HG02763 (cell line): ENCODE measurements at regions not wholly inside any gene's neighbourhood (a gene's known extent, or its start where the extent isn't known, plus 50 kb on each side); places are given as distances from the start of the nearest gene placed in this dataset.
"Not testable (repeated sequence)": the region's sequence is repeated elsewhere in the genome, so short reads cannot be mapped to it uniquely, and the experiment has no call there.

ENCODE experiments used
- ATAC-seq: cut with Tn5 transposase; IDR thresholded peaks from one replicate; pipeline ENCODE4 v1.9.1; 2021; ENCODE audit warnings: mild to moderate bottlenecking, moderate library complexity; ENCODE audit not compliant: unreplicated experiment

DNA sequence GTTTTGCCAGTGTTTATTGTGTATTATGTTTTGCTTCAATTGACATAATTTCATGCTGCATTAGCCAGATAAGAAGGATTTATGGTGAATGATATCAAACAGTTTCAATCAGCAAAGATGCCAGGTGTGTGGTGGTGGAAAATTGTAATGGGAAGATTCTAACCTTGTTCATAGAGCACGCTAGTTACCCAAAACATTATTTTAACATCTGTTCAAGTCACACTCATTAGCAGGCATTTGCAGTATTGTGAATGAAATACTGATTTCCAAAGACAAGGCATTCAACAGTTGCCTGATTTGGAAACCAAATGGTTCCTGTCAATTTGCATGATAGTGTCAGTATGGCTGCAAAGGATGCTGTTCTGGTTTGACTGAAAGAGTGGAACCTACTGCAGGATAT is 129.7 kb downstream of the EPC1 start:
- no peak for ATAC-seq

DNA sequence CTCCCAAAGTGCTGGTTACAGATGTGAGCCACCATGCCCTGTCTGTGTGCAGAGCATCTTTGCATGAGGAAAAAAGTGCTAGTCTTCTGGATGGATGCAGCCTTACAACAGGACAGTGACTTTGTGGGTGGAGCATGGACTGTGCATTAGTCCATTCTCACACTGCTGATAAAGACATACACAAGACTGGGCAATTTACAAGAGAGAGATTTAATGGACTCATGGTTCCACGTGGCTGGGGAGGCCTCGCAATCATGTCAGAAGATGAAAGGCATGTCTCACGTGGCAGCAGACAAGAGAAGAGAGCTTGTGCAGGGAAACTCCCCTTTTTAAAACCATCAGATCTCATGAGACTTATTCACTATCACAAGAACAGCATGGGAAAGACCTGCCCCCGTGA is 133.1 kb downstream of the EPC1 start:
- ATAC-seq, result not testable (repeated sequence)

DNA sequence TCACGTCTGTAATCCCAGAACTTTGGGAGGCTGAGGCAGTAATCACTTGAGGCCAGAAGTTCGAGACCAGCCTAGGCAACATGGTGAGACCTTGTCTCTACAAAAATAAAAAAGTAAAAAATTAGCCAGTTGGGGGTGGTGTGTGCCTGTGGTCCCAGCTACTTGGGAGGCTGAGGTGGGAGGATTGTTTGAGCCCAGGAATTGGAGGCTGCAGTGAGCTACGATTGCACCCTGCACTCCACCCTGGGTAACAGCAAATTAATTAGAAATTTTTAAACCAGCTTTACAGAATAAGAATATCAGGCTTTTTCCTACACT is 136.0 kb downstream of the EPC1 start:
- no peak for ATAC-seq

DNA sequence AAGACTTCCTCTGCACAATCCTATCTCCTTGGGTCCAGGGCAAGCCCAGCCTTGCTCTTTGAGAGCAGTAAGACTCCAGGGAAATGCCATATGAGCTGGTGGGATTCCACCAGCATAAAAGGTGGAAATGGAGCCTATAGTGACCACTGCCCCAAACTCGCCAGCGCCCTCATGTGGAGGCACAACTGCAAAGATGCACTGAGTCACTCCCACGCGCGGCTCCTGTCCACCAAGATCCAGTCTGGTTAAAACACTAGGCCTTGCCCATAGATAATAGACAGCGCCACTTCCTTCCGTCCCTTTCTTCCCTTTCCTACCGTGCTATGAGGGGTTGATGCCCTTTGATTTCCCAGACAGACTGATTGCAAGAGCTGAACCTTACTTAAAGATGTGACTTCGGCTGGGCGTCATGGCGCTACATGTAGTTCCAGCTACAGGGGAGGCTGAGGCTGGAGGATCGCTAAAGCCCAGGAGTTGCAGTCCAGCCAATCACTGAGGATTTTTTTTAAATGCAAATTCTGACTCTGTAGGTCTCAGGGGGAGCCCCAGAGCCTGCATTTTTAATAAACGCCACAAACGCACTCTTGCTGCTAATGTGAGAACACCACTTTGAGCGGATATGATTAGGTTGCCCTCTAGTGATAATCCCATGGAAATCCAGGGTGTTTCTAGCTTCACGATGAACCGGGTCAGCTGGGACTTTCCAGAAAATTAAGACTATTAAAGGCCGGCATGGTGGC is 136.5 kb downstream of the EPC1 start:
- ATAC-seq, result no peak

DNA sequence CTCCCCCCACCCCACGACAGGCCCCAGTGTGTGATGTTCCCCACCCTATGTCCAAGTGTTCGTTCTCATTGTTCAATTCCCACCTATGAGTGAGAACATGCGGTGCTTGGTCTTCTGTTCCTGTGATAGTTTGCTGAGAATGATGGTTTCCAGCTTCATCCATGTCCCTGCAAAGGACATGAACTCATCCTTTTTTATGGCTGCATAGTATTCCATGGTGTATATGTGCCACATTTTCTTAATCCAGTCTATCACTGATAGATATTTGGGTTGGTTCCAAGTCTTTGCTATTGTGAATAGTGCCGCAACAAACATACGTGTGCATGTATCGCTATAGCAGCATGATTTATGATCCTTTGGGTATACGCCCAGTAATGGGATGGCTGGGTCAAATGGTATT is 139.0 kb downstream of the EPC1 start:
- ATAC-seq, result not testable (repeated sequence)

DNA sequence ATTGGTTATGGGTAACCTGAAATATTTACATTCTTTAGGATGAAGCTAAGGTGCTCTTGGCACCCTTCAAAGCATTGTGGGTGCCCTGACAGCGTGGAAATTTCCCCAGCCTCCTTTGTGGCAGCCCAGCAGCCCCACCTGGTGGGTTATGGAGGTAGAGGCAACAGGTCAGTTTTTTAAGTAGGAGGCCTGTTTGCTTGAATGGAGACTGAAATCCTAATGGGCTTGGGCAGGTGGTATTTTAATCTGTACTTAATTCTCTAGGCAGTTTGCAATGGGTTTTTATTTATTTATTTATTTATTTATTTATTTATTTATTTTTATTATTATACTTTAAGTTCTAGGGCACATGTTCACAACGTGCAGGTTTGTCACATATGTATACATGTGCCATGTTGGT is 139.4 kb downstream of the EPC1 start:
- peak; percentile 67 for ATAC-seq

DNA sequence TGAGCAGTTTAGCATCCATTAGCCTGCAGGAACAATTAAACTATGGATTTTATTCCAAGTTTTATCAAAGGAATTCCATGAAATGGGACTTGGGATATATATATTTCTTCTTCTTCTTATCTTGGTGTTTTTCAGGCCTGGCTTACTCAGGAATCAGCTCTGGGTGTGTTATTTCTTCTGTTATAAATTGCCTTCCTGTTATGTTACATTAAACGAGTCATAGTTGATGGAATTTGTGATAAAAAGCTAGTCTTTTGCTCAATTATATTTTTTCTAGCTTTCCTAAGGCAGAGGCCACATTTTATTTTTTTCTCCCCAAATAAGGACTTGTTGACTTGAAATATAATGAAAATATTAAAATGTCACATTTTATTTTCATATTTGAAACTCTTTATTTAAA is 141.3 kb downstream of the EPC1 start:
- no peak for ATAC-seq

DNA sequence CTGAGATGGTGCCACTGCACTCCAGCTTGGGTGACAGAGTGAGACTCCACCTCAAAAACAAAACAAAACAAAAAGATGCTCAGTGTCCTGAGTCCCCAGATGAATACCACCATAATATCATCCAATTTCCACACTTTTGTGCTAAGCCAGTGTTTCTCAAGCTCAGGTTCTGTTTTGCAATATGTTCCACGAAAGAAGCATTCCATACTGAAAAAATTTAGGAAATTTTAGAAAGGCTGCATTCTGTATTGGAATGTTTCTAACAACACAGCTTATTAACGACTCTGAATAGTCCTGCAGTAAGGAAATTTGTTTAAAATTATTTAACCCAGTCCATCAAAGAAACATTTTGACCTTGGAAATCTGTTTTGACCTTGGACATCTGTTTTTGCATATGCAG is 142.4 kb downstream of the EPC1 start:
- no peak for ATAC-seq

DNA sequence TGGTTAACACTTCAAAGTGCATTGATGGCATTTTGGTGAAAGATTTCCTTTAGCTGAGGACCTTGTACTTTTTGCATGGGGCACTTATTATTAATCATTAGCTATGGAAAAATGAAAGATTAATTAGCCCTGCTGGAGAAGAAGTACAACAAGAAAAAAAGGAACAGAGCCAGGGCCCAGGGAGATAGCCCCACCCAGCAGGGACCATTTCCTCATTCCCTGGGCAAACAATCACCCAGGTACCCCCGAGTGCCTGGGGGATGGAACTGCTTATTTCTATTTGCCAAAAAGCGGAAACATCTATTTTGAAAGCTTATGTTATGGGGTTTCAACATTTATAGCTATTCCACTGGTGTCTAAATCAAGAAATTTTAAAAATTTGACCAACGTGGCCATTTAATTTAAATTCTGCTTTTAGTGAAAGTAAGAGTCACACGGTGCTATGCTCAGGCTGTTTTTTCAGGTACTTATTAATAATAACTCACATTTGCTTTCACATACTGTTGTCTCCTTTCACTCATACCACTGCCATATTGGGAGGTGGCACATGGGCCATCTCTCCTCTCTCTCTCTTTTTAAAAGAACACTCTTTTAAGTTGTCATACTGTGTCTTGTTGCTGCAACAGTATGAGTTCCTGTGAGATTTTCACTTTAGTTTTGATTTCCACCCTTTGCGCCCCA is 143.6 kb upstream of the KIF5B start:
- ATAC-seq, result no peak

DNA sequence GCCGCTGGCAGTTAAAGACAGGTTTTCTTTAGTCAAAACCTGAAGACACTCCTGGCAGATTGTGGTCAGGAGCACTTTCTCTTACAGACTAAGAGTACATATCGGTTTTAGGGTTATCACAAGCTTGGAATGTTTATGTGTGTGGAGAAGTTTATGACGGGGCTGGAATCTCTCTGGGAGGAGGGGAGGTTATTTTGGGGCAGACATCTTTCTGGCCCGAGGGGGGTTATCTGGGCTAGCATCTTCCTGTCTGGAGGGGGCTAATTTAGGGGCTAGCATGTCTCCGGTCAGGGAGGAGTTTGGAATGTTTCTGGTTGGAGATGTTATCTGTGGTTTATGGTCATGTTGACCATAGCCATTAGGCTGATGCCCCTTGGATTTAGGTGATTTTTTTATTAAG is 141.2 kb upstream of the KIF5B start:
- ATAC-seq, result no peak

DNA sequence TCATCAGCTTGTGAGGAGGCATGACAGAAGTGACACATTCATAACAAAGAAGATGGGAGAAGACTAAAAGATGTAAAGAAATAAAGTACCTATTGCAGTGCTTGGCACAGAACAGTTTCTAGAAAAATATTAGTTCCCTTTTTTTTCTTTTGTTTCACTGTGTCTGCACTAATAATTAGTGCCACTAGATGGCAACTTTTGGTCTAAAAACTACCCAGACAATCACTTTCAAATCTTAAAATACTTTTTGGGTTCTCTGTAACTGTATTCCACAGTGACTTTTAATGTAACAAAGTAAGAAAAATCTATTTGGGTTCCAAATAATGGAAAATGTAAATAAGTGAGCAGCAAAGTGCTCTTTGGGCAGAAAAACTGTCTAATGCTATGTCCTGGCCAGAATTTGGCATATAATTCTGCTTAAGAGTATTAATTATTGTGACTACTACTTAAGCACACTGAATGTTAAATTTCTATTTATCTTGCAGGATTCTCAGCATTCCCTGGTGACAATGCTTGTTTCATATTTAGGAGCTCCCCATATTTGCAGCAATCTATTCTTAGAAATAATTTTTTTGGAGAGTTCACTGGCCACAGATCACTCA is 134.8 kb upstream of the KIF5B start:
- ATAC-seq, result no peak

DNA sequence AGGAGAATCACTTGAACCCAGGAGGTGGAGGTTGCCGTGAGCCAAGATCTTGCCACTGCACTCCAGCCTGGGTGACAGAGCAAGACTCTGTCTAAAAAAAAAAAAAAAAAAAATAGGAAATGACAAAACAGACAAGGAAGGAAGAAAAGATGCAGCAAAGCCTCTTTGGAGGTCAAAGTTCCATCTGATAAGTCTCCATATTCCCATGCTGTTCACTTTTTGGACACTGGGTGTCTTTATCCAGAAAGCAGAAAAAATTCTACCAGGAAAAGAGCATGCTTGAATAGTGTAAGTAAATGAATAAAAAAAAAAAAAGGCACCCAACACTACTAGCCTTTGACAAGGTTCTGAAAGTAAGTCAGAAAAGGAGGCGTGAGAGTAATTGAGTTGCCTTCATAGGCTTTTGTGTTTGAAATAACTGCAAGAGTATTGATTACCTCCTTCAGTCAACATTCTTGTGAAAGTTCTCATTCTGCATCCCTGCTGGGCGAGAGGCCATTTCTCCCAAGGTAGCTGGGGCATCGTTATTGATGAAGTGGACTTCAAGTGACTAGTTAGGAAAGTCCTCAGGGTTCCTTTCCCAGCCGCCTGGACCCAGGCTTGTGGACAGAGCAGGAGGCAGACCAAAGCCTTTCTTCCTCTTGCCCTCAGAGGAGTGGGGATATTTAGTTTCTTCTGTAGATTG is 133.3 kb upstream of the KIF5B start:
- ATAC-seq, result no peak

DNA sequence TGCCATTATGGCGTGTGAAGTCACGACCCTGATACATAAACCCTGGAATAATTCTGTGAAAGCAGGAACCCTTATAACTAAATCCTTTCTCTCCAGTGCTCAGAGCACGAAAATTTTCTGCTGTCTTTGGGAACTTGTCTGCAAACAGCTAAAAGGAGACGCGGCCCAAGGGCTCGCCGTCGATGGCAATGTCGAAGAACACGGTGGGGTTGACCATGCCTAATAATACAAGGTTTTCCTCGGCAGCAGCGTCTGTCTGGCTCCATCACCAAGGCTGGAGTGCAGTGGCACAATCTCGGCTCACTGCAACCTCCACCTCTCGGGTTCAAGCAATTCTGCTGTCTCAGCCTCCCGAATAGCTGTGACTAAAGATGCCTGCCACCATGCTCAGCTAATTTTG is 132.4 kb upstream of the KIF5B start:
- not testable (repeated sequence) for ATAC-seq

DNA sequence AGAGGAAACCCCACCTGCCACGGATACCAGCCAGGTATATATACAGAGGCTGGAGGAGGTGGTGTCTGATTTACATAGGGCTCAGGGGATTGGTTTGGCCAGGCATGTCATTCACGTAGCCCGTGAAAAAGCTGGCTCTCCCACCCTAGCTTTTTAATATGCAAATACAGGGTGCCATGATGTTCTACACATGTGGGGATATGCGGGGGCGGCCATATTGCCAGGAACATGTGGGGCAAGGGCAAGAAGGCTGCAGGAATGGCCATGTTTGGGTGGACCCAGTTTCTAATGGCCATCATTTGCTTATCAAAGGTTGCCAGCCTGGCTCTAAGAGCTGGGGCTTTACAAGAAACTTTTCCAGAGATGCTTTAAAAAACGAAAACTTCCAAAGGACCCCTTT is 131.5 kb upstream of the KIF5B start:
- ATAC-seq, result no peak

DNA sequence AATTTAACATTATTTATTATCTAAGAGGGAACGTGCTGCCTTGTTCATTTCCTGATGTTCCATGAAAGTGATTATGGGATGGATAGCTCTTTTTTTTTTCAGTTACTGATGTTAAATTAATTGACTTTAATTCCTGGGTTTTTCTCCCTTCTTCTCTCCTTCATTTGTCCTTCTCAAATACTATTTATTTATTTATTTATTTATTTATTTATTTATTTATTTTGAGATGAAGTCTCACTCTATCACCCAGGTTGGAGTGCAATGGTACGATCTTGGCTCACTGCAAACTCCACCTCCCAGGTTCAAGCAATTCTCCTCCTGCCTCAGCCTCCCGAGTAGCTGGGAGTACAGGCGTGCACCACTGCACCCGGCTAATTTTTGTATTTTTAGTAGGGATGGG is 127.4 kb upstream of the KIF5B start:
- ATAC-seq, result not testable (repeated sequence)

DNA sequence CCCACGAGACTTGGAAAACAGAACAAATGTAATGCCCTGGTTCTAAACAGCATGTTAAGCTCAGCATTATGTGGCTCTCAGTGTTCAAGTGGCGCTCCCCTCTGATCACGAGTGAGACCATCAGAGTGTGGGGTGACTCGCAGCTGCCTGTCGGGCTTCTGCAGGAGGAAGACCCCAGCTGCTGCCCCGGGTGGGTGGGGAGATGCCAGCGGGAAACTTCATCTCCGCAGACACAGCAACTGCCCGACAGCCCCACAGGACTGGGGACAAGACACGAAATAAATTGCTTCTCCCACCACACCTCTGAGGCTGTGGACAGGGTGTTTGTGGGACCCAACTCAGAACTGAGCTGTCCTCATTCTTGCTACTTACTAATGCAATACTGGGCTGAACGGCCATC is 126.3 kb upstream of the KIF5B start:
- no peak for ATAC-seq

DNA sequence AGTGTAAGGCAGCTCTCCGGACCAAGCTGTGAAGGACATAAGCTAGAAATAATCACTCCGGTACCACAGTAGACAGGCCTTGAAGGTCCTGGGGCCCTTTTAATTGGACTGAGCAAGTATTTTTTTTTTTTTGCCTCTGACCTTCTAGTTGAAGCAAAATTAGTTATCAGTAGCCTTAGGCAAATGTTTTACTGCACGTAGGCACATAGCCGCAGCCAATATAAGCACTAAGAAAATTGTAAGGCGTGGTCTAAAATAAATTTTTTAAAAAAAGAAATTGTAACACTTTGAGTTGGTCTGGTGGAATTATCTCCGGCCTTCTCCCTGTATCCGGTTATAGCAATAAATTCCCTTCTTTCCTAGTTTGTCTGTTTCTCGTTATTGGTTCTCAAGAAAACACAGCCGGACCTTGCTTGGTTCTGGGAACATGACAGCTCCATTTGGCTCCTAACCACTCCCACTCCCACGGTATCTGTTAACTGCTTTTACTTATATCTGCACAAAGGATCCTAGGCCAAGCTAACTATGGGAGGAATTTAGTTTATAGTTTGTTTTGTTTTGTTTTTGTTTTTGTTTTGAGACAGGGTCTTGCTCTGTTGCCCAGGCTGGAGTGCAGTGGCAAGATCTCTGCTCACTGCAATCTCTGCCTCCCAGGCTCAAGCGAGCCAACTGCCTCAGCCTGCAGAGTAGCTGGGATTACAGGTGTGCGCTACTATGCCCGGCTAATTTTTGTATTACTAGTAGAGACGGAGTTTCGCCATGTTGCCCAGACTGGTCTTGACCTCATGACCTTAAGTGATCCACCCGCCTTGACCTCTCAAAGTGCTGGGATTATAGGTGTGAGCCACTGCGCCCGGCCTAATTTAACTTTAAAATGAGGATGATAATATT is 124.4 kb upstream of the KIF5B start:
- ATAC-seq, result no peak

DNA sequence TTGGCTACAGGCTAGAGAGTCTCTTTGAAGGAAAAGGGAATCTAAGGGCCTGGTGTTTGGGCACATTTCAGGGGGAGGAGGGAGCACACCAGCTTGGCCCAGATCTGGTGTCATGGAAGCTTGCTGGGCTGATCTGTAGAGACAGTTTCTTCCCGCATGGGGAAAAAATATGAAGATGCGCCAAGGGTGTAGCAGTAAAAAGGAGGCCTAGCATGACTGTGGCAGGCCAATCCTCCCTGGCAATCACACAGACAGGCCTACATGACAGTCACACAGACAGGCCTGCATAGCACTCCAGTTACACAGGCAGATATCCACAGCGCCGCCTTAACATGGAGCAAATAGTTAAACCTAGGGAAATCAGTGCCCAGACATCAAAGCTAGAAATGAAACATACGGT is 123.6 kb upstream of the KIF5B start:
- ATAC-seq, result no peak

DNA sequence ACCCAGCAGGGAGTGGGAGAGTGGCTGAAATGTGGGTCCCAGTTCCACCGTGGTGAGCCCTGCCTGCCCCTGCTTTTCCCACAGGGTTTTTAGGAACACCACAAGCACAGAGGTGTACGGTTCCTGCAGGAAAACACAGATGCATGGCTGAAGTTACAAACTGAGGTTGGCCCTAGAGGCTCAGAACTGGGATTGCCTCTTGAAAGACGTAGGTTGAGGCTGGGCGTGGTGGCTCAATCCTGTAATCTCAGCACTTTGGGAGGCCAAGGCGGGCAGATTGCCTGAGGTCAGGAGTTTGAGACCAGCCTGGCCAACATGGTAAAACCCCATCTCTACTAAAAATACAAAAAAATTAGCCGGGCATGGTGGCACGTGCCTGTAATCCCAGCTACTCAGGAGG is 121.4 kb upstream of the KIF5B start:
- ATAC-seq, result not testable (repeated sequence)

DNA sequence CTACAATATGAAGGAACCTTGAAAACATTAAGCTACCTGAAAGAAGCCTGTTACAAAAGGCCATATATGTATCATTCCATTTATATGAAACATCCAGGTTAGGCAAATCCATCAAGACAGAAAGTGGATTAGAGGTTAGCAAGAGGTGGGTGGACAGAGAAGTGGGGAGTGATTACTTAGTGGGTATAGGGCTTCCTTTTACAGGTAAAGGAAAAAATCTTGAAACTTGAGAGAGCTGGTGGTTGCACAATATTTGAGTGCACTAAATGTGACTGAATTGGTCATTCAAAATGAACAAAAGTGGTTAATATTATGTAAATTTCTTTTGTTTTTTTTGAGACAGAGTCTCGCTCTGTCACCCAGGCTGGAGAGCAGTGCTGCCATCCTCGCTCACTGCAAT is 119.4 kb upstream of the KIF5B start:
- no peak for ATAC-seq

DNA sequence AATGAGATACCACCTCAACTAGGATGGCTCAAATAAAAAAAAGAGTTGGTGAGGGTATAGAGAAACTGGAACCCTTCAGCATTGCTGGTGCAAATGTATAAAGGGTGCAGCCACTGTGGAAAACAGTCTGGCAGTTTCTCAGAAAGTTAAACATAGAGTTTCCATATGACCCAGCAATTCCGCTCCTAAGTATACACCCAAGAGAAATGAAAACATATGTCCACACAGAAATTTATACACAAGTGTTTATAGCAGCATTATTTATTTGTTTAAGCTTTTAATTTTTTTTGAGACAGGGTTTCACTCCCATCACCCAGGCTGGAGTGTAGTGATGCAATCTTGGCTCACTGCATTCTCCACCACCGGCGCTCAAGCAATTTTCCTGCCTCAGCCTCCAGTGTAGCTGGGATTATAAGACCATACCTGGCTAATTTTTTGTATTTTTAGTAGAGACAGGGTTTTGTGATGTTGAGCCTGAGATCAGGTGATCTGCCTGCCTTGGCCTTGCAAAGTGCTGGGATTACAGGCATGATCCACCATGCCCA is 118.2 kb upstream of the KIF5B start:
- ATAC-seq, result no peak
